Suprapubic skin (tissue), 4 donors: ENCODE measurements at regions not wholly inside any gene's neighbourhood (a gene's known extent, or its start where the extent isn't known, plus 50 kb on each side); places are given as distances from the start of the nearest gene placed in this dataset.

Experiments
- DNase-seq, 2 donors: peaks; one replicate each; pipeline ENCODE4 v3.0.0-alpha.2; 2019; ENCODE audit warnings: low spot score in 2 of 2
- H3K27ac ChIP-seq: fragments of 200-600 bp; sonication (generic); one replicate; pipeline ENCODE4 v1.5.1; 2019
- H3K27me3 ChIP-seq: fragments of 200-600 bp; sonication (generic); one replicate; pipeline ENCODE4 v1.5.1; 2019
- H3K36me3 ChIP-seq: fragments of 200-600 bp; sonication (generic); one replicate; pipeline ENCODE4 v1.5.1; 2019
- H3K4me1 ChIP-seq: fragments of 200-600 bp; sonication (generic); one replicate; pipeline ENCODE4 v1.5.1; 2019
- H3K4me3 ChIP-seq: fragments of 200-600 bp; sonication (generic); one replicate; pipeline ENCODE4 v1.5.1; 2019; ENCODE audit warnings: mild to moderate bottlenecking
- H3K9me3 ChIP-seq: fragments of 200-600 bp; sonication (generic); one replicate; pipeline ENCODE4 v1.5.1; 2019
- EP300 ChIP-seq: sonication (generic); formaldehyde crosslinking; IDR thresholded peaks from one replicate; pipeline ENCODE4 v1.6.1; 2017; ENCODE audit warnings: antibody characterized with exemption
- POLR2A ChIP-seq, 2 donors: fragments of 450-650 bp; IDR thresholded peaks; one replicate each; pipeline ENCODE4 v1.6.1; 2017; ENCODE audit warnings: antibody characterized with exemption in 2 of 2, mild to moderate bottlenecking in 2 of 2, moderate library complexity in 2 of 2
- POLR2AphosphoS5 ChIP-seq, 3 donors: sonication (generic); formaldehyde crosslinking; IDR thresholded peaks; one replicate each; pipeline ENCODE4 v1.6.1; 2017; ENCODE audit warnings: antibody characterized with exemption in 3 of 3
- WGBS: methylation state at CpG from one replicate; pipeline ENCODE4 v1.1.5; 2018; 5-methylcytosine and 5-hydroxymethylcytosine counted together
- TF ChIP-seq, protein P1 (sequence below), 2 donors: fragments of 200-600 bp in 1 of 2; fragments of 450-650 bp in 1 of 2; sonication (generic) in 1 of 2; IDR thresholded peaks; one replicate each; pipeline ENCODE4 v1.5.1; 2016 to 2019; ENCODE audit warnings: antibody characterized with exemption in 2 of 2, mild to moderate bottlenecking in 1 of 2, moderate library complexity in 1 of 2

DNA sequence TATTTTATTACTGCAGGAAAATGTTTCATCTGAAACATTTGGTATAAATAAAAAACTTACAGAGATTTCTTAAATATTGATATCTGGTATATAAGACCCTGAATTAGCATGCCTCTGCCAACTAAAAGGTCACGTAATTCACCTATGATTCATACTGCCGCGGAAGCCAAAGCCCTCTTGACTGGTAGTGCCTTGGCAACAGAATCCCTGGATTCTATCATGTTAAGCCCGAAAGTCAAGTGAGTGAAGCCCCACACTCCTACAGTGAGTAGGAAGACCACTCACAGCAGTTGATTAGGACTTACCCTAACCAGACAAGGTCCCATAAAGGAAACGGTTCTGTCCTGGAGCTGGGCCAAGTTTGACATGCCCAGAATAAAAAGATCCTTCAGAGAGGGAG lies 175.6 kb upstream of the NREP start:
- Histone ChIP-seq H3K4me1 (peaks cover 4% of the 10 kb centered on the region), H3K27ac (no peak overlapping the region), H3K9me3 (no peaks in the 10 kb centered on the region), H3K4me3 (no peak overlapping the region), H3K36me3 (no peaks in the 10 kb centered on the region), H3K27me3 (no peaks in the 10 kb centered on the region)
- WGBS: 43% methylated on average over 5 of the region's 5 CpGs
- DNase-seq: no peak
- TF ChIP-seq POLR2A (IDR thresholded peaks at IDR 0.05) (no peak), EP300 (no peak), POLR2AphosphoS5 (IDR thresholded peaks at IDR 0.05) (no peak)
- TF ChIP-seq, protein P1, sequence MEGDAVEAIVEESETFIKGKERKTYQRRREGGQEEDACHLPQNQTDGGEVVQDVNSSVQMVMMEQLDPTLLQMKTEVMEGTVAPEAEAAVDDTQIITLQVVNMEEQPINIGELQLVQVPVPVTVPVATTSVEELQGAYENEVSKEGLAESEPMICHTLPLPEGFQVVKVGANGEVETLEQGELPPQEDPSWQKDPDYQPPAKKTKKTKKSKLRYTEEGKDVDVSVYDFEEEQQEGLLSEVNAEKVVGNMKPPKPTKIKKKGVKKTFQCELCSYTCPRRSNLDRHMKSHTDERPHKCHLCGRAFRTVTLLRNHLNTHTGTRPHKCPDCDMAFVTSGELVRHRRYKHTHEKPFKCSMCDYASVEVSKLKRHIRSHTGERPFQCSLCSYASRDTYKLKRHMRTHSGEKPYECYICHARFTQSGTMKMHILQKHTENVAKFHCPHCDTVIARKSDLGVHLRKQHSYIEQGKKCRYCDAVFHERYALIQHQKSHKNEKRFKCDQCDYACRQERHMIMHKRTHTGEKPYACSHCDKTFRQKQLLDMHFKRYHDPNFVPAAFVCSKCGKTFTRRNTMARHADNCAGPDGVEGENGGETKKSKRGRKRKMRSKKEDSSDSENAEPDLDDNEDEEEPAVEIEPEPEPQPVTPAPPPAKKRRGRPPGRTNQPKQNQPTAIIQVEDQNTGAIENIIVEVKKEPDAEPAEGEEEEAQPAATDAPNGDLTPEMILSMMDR (IDR thresholded peaks at IDR 0.05): no peak

DNA sequence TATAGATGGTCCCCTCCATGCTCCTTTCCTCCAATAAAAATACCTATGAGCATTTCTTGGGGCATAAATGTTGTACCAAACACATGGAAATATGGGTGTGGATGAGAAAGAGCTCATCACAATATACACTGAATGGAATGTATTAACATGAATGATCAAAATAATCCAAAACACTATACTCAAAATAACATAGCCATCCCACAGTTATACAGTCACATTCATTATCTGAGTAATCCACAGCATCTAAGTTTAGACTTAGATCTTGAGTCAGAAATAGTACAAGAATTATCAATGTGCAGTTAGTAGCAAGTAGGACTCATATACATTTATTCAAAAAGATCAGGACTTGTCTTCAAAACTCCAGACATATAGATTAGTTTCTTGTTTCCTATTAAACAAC lies 175.2 kb upstream of the NREP start:
- DNase-seq: no peak
- H3K4me3 ChIP-seq: no peak overlapping the region
- no peak overlapping the region for H3K27ac ChIP-seq
- H3K27me3 ChIP-seq: no peaks in the 10 kb centered on the region
- H3K4me1 ChIP-seq: peaks cover 4% of the 10 kb centered on the region
- TF ChIP-seq POLR2AphosphoS5 (IDR thresholded peaks at IDR 0.05) (no peak), POLR2A (IDR thresholded peaks at IDR 0.05) (no peak), EP300 (no peak)
- TF ChIP-seq, protein P1 (IDR thresholded peaks at IDR 0.05): no peak
- no peaks in the 10 kb centered on the region for H3K9me3 ChIP-seq
- H3K36me3 ChIP-seq: no peaks in the 10 kb centered on the region

DNA sequence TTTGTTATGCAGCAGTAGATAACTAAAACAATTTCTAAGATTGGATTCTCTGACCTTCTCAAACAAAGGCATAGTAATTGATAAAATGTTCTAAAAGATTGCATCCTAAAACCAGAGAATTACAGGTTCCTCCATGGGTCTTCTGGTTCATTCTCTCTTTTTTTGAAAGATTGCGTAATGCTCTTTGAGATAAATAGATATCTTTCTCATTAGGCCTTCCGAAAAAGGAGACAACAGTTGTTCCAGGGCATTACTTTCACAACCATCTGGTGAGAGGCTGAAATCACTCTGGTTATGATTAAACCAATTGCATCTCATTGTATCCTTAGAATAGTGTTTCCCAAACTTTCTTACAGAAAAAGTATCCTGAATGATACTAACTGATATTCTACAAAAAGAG lies 174.7 kb upstream of the NREP start:
- H3K9me3 ChIP-seq: no peaks in the 10 kb centered on the region
- TF ChIP-seq POLR2AphosphoS5 (IDR thresholded peaks at IDR 0.05) (no peak), POLR2A (IDR thresholded peaks at IDR 0.05) (no peak), EP300 (no peak)
- TF ChIP-seq, protein P1 (IDR thresholded peaks at IDR 0.05): no peak
- no peak for DNase-seq
- peaks cover 4% of the 10 kb centered on the region for H3K4me1 ChIP-seq
- H3K36me3 ChIP-seq: no peaks in the 10 kb centered on the region
- no peak overlapping the region for H3K4me3 ChIP-seq
- no peaks in the 10 kb centered on the region for H3K27me3 ChIP-seq
- WGBS: 80% methylated on average over 2 of the region's 2 CpGs
- no peak overlapping the region for H3K27ac ChIP-seq

DNA sequence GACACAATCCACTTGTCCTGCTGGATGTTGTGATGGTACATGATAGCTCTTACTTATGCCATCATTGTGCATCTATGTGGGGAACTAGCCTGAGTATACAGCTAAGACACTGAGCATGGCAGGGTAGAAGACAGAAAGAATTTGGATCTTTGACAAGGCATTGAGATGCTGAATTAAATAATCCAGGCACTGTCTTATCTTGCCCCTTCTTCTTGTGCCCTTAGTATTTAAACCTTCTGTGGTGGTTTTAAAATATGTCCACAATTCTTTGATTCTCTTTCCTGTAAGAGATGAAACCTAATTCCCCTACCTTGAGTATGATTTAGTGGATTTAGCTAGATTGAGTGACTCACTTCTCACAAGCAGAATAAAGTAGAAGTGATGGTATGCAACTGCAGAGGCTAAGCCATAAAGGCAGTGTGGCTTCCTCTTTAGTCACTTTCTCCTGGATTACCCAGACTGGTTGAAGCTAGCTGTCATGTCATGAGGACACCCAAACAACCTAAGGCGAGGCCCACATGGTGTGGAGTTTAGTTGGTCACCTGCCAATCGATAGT lies 174.0 kb upstream of the NREP start:
- H3K4me1 ChIP-seq: peaks cover 4% of the 10 kb centered on the region
- H3K27me3 ChIP-seq: no peaks in the 10 kb centered on the region
- H3K27ac ChIP-seq: no peak overlapping the region
- H3K36me3 ChIP-seq: no peaks in the 10 kb centered on the region
- 92% methylated on average over 2 of the region's 2 CpGs for WGBS
- no peak overlapping the region for H3K4me3 ChIP-seq
- no peak for TF ChIP-seq POLR2A (IDR thresholded peaks at IDR 0.05)
- TF ChIP-seq EP300: no peak
- TF ChIP-seq POLR2AphosphoS5 (IDR thresholded peaks at IDR 0.05): no peak
- TF ChIP-seq, protein P1 (IDR thresholded peaks at IDR 0.05): no peak
- DNase-seq: no peak
- H3K9me3 ChIP-seq: no peaks in the 10 kb centered on the region

DNA sequence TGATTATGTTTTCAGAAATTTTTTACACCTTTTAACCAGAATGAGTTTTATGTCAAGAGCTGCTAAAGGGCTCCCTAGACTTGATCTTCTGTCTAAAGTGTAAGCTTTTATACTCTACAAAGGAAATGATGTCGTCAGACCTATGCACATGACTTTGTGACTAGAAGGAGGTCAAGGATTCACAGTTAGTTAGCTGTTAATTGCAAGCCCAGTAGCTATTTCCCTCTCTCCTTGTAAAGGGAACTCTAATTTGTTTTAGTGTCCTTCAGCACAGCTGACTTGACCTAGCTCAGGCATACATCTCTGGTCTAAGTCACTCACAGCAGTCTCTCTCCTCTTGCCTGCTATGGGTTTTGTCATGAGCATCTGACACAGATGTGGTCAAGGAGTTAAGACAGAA lies 173.5 kb upstream of the NREP start:
- no peaks in the 10 kb centered on the region for H3K36me3 ChIP-seq
- no peak for TF ChIP-seq POLR2A (IDR thresholded peaks at IDR 0.05)
- TF ChIP-seq, protein P1 (IDR thresholded peaks at IDR 0.05): no peak
- TF ChIP-seq POLR2AphosphoS5 (IDR thresholded peaks at IDR 0.05): no peak
- WGBS: 67% methylated on average over 1 of the region's 1 CpG
- no peaks in the 10 kb centered on the region for H3K9me3 ChIP-seq
- no peaks in the 10 kb centered on the region for H3K27me3 ChIP-seq
- DNase-seq: no peak
- H3K4me3 ChIP-seq: no peak overlapping the region
- H3K27ac ChIP-seq: no peak overlapping the region
- H3K4me1 ChIP-seq: peaks cover 4% of the 10 kb centered on the region
